Type B pancreatic cell (in vitro differentiated cells): ENCODE measurements at regions not wholly inside any gene's neighbourhood (a gene's known extent, or its start where the extent isn't known, plus 50 kb on each side); places are given as distances from the start of the nearest gene placed in this dataset.

Experiments used
- DNase-seq: peaks from one replicate; pipeline ENCODE4 v3.0.0; 2021; ENCODE audit warnings: mixed read lengths; ENCODE audit not compliant: unreplicated experiment; ENCODE audit errors: extremely low spot score
- H3K27ac Mint-ChIP-seq: 2 replicates; pipeline ENCODE4 v1.8.0; 2021; ENCODE audit warnings: mild to moderate bottlenecking, mixed read lengths
- H3K27me3 Mint-ChIP-seq: 2 replicates; pipeline ENCODE4 v1.8.0; 2021; ENCODE audit warnings: mixed read lengths
- H3K36me3 Mint-ChIP-seq: 2 replicates; pipeline ENCODE4 v1.8.0; 2021; ENCODE audit warnings: mixed read lengths
- H3K4me1 Mint-ChIP-seq: one replicate; pipeline ENCODE4 v1.8.0; 2021; ENCODE audit warnings: mixed read lengths; ENCODE audit not compliant: unreplicated experiment
- H3K4me3 Mint-ChIP-seq: 2 replicates; pipeline ENCODE4 v1.8.0; 2021; ENCODE audit warnings: mild to moderate bottlenecking, mixed read lengths
- H3K9me3 Mint-ChIP-seq: 2 replicates; pipeline ENCODE4 v1.8.0; 2021; ENCODE audit warnings: mixed read lengths
- CTCF ChIP-seq: fragments of 200-600 bp; sonication (generic); conservative IDR thresholded peaks from 2 replicates; pipeline ENCODE4 v1.5.0; 2021; ENCODE audit warnings: antibody characterized with exemption, mild to moderate bottlenecking

- Mint-ChIP-seq H3K27me3 (peaks cover 9% of the 10 kb centered on the region), H3K4me3 (no peak overlapping the region), H3K4me1 (peaks cover 30% of the 10 kb centered on the region), H3K36me3 (no peaks in the 10 kb centered on the region), H3K27ac (no peak overlapping the region), H3K9me3 (no peaks in the 10 kb centered on the region)
- DNase-seq: no peak
- TF ChIP-seq CTCF: no peak
Measured at GRCh38 chr2:10217489-10218435, 84.9 kb upstream of the HPCAL1 start.

- H3K4me3 Mint-ChIP-seq: no peak overlapping the region
Measured at GRCh38 chr2:10220045-10220901, 82.4 kb upstream of the HPCAL1 start.

GRCh38 chr2:10220902-10221391, 81.8 kb upstream of the HPCAL1 start:
- H3K36me3 Mint-ChIP-seq: no peaks in the 10 kb centered on the region
- peaks cover 9% of the 10 kb centered on the region for H3K27me3 Mint-ChIP-seq
- no peak overlapping the region for H3K4me3 Mint-ChIP-seq
- no peak for TF ChIP-seq CTCF
- H3K9me3 Mint-ChIP-seq: no peaks in the 10 kb centered on the region
- H3K4me1 Mint-ChIP-seq: peaks cover 35% of the 10 kb centered on the region
- no peak for DNase-seq
- H3K27ac Mint-ChIP-seq: no peak overlapping the region

More at GRCh38 chr2:10220045-10220901, 82.4 kb upstream of the HPCAL1 start:
- TF ChIP-seq CTCF: no peak
- Mint-ChIP-seq H3K4me1 (peaks cover 32% of the 10 kb centered on the region), H3K9me3 (no peaks in the 10 kb centered on the region), H3K27ac (no peak overlapping the region), H3K36me3 (no peaks in the 10 kb centered on the region), H3K27me3 (peaks cover 9% of the 10 kb centered on the region)
- DNase-seq: no peak

GRCh38 chr2:10221443-10221842, 81.3 kb upstream of the HPCAL1 start:
- H3K9me3 Mint-ChIP-seq: no peaks in the 10 kb centered on the region
- peaks cover 9% of the 10 kb centered on the region for H3K27me3 Mint-ChIP-seq
- TF ChIP-seq CTCF: no peak
- no peak for DNase-seq
- H3K36me3 Mint-ChIP-seq: no peaks in the 10 kb centered on the region
- H3K4me3 Mint-ChIP-seq: no peak overlapping the region
- peaks cover 37% of the 10 kb centered on the region for H3K4me1 Mint-ChIP-seq
- no peak overlapping the region for H3K27ac Mint-ChIP-seq

- no peaks in the 10 kb centered on the region for H3K9me3 Mint-ChIP-seq
- H3K36me3 Mint-ChIP-seq: no peaks in the 10 kb centered on the region
- DNase-seq: no peak
- TF ChIP-seq CTCF: no peak
- no peak overlapping the region for H3K27ac Mint-ChIP-seq
- no peak overlapping the region for H3K4me3 Mint-ChIP-seq
- H3K27me3 Mint-ChIP-seq: peaks cover 9% of the 10 kb centered on the region
- H3K4me1 Mint-ChIP-seq: peaks cover 33% of the 10 kb centered on the region
Measured at GRCh38 chr2:10221976-10222870, 80.5 kb upstream of the HPCAL1 start.
